Suprapubic skin (tissue), 4 donors: ENCODE measurements at regions not wholly inside any gene's neighbourhood (a gene's known extent, or its start where the extent isn't known, plus 50 kb on each side); places are given as distances from the start of the nearest gene placed in this dataset.
"Not testable (repeated sequence)": the region's sequence is repeated elsewhere in the genome, so short reads cannot be mapped to it uniquely, and the experiment has no call there.

ENCODE experiments used
- DNase-seq, 2 donors: peaks; one replicate each; pipeline ENCODE4 v3.0.0-alpha.2; 2019; ENCODE audit warnings: low spot score in 2 of 2
- H3K27ac ChIP-seq: fragments of 200-600 bp; sonication (generic); one replicate; pipeline ENCODE4 v1.5.1; 2019
- H3K27me3 ChIP-seq: fragments of 200-600 bp; sonication (generic); one replicate; pipeline ENCODE4 v1.5.1; 2019
- H3K36me3 ChIP-seq: fragments of 200-600 bp; sonication (generic); one replicate; pipeline ENCODE4 v1.5.1; 2019
- H3K4me1 ChIP-seq: fragments of 200-600 bp; sonication (generic); one replicate; pipeline ENCODE4 v1.5.1; 2019
- H3K4me3 ChIP-seq: fragments of 200-600 bp; sonication (generic); one replicate; pipeline ENCODE4 v1.5.1; 2019; ENCODE audit warnings: mild to moderate bottlenecking
- H3K9me3 ChIP-seq: fragments of 200-600 bp; sonication (generic); one replicate; pipeline ENCODE4 v1.5.1; 2019
- CTCF ChIP-seq, 2 donors: fragments of 200-600 bp in 1 of 2; fragments of 450-650 bp in 1 of 2; sonication (generic) in 1 of 2; IDR thresholded peaks; one replicate each; pipeline ENCODE4 v1.5.1; 2016 to 2019; ENCODE audit warnings: antibody characterized with exemption in 2 of 2, mild to moderate bottlenecking in 1 of 2, moderate library complexity in 1 of 2
- EP300 ChIP-seq: sonication (generic); formaldehyde crosslinking; IDR thresholded peaks from one replicate; pipeline ENCODE4 v1.6.1; 2017; ENCODE audit warnings: antibody characterized with exemption
- POLR2A ChIP-seq, 2 donors: fragments of 450-650 bp; IDR thresholded peaks; one replicate each; pipeline ENCODE4 v1.6.1; 2017; ENCODE audit warnings: antibody characterized with exemption in 2 of 2, mild to moderate bottlenecking in 2 of 2, moderate library complexity in 2 of 2
- POLR2AphosphoS5 ChIP-seq, 3 donors: sonication (generic); formaldehyde crosslinking; IDR thresholded peaks; one replicate each; pipeline ENCODE4 v1.6.1; 2017; ENCODE audit warnings: antibody characterized with exemption in 3 of 3
- WGBS: methylation state at CpG from one replicate; pipeline ENCODE4 v1.1.5; 2018; 5-methylcytosine and 5-hydroxymethylcytosine counted together

- no peak for TF ChIP-seq EP300
- no peak for TF ChIP-seq POLR2A (IDR thresholded peaks at IDR 0.05)
- no peak for TF ChIP-seq POLR2AphosphoS5 (IDR thresholded peaks at IDR 0.05)
- no peak for TF ChIP-seq CTCF (IDR thresholded peaks at IDR 0.05)
- 56% methylated on average over 1 of the region's 1 CpG for WGBS
- H3K9me3 ChIP-seq = no peaks in the 10 kb centered on the region
- H3K27ac ChIP-seq = no peak overlapping the region
- H3K4me3 ChIP-seq = no peak overlapping the region
- H3K36me3 ChIP-seq = no peaks in the 10 kb centered on the region
- no peaks in the 10 kb centered on the region for H3K4me1 ChIP-seq
- DNase-seq = no peak
- H3K27me3 ChIP-seq = no peaks in the 10 kb centered on the region
Measured at GRCh38 chr4:85200106-85200505, 233.6 kb upstream of the WDFY3 start.

DNA sequence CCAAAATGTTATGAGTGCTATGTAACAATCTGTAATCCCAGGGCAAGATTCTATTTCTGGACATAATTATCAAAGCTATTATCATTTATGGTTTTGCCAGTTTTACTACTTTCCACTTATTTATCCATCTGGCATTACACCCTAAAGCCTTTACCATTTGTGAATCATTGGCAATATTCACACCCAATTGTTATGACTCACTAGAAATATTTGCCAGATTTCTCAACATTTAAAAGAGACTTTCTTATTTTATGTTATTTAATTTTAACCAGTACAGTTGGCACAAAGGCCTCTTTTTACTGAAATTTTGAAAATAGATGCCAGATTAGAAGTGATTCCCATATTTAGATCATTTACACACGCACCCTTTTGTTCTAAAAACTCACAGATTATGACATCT lies 242.7 kb upstream of the WDFY3 start:
- no peak overlapping the region for H3K4me3 ChIP-seq
- peaks cover 15% of the 10 kb centered on the region for H3K9me3 ChIP-seq
- H3K27ac ChIP-seq = no peak overlapping the region
- DNase-seq = no peak
- no peaks in the 10 kb centered on the region for H3K36me3 ChIP-seq
- H3K27me3 ChIP-seq = no peaks in the 10 kb centered on the region
- peaks cover 21% of the 10 kb centered on the region for H3K4me1 ChIP-seq
- 22% methylated on average over 1 of the region's 1 CpG for WGBS
- TF ChIP-seq POLR2A (IDR thresholded peaks at IDR 0.05) = no peak
- no peak for TF ChIP-seq EP300
- no peak for TF ChIP-seq CTCF (IDR thresholded peaks at IDR 0.05)
- no peak for TF ChIP-seq POLR2AphosphoS5 (IDR thresholded peaks at IDR 0.05)

DNA sequence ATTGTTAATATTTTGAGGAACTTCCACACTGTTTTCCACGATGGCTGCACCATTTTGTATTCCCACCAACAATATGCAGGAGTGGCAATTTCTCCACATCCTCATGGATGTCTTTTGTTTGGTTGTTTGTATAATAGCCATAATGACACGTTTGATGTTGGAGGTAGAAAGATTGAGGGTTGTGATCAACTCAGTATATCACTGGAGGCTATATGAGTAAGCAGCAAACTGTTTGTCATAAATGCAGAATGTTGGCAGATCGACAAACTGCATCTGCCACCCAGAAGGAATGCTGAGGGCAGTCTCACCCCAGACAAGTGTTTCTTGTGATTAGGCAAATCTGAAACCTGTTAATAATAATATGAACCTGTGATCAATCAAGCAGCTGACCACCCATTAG lies 243.9 kb upstream of the WDFY3 start:
- DNase-seq = no peak
- TF ChIP-seq POLR2AphosphoS5 (IDR thresholded peaks at IDR 0.05) = no peak
- no peak for TF ChIP-seq EP300
- no peak for TF ChIP-seq POLR2A (IDR thresholded peaks at IDR 0.05)
- TF ChIP-seq CTCF (IDR thresholded peaks at IDR 0.05) = no peak
- 37% methylated on average over 3 of the region's 3 CpGs for WGBS
- Histone ChIP-seq H3K36me3 (no peaks in the 10 kb centered on the region), H3K27ac (no peak overlapping the region), H3K4me1 (peaks cover 21% of the 10 kb centered on the region), H3K27me3 (no peaks in the 10 kb centered on the region), H3K9me3 (peaks cover 15% of the 10 kb centered on the region), H3K4me3 (no peak overlapping the region)

DNA sequence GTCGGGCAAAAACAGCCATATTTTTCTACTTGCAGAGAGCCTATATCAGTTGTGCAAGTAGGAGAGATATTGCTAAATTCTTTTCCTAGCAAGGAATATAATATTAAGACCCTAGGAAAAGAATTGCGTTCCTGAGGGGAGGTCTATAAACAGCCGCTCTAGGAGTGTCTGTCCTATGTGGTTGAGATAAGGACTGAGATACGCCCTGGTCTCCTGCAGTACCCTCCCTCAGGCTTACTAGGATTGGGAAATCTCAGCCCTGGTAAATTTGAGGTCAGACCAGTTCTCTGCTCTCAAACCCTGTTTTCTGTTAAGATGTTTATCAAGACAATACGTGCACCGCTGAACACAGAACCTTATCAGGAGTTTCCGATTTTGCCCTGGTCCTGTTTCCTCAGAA lies 250.1 kb upstream of the WDFY3 start:
- WGBS = 88% methylated on average over 7 of the region's 7 CpGs
- not testable (repeated sequence) for DNase-seq, H3K36me3 ChIP-seq, H3K27ac ChIP-seq, H3K4me3 ChIP-seq, H3K4me1 ChIP-seq, H3K9me3 ChIP-seq, H3K27me3 ChIP-seq

DNA sequence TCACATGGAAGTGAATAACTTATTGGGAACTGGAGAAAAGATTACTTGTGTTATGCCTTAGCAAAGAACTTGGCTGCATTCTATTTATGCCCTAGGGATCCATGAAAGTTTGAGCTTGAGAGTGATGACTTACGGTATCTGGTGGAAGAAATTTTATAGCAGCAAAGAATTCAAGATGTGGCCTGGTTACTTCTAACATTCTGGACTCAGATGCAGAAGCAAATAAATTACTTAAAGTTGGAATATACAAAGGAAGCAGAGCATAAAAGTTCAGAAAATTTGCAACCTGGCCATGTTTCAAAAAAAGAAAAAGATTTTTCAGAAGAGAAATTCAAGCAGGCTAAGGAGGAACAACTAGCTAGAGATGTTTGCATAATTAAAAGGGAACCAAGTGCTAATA lies 252.3 kb upstream of the WDFY3 start:
- TF ChIP-seq POLR2A (IDR thresholded peaks at IDR 0.05) (no peak), EP300 (no peak), POLR2AphosphoS5 (IDR thresholded peaks at IDR 0.05) (no peak), CTCF (IDR thresholded peaks at IDR 0.05) (no peak)
- peaks cover 4% of the 10 kb centered on the region for H3K9me3 ChIP-seq
- H3K36me3 ChIP-seq = no peaks in the 10 kb centered on the region
- H3K27me3 ChIP-seq = no peaks in the 10 kb centered on the region
- H3K4me3 ChIP-seq = no peak overlapping the region
- DNase-seq = no peak
- 59% methylated on average over 1 of the region's 1 CpG for WGBS
- H3K27ac ChIP-seq = no peak overlapping the region
- no peaks in the 10 kb centered on the region for H3K4me1 ChIP-seq

DNA sequence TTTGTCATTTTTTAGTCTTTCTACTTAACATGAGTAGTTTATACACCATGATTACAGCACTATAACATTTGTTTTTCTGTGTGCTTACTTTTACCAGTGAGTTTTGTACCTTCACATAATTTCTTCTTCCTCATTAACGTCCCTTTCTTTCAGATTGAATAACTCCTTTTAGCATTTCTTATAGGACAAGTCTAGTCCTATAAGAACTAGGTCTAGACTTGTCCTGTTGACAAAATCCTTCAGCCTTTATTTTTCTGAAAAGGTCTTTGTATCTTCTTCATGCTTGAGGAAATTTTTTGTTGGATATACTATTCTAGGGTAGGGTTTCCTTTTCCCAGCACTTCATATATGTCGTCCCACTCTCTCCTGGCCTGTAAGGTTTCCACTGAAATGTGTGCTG lies 253.3 kb upstream of the ARHGAP24 start:
- 64% methylated on average over 2 of the region's 2 CpGs for WGBS
- Histone ChIP-seq H3K27ac (no peak overlapping the region), H3K27me3 (no peaks in the 10 kb centered on the region), H3K36me3 (no peaks in the 10 kb centered on the region), H3K4me1 (no peaks in the 10 kb centered on the region), H3K9me3 (peaks cover 2% of the 10 kb centered on the region), H3K4me3 (no peak overlapping the region)
- DNase-seq = no peak
- TF ChIP-seq POLR2A (IDR thresholded peaks at IDR 0.05) (no peak), EP300 (no peak), POLR2AphosphoS5 (IDR thresholded peaks at IDR 0.05) (no peak)
